GM23338 (cell line): ENCODE measurements at regions not wholly inside any gene's neighbourhood (a gene's known extent, or its start where the extent isn't known, plus 50 kb on each side); places are given as distances from the start of the nearest gene placed in this dataset.

Source experiments
- ATAC-seq: fragments of 200-7000 bp; cut with Tn5 transposase; 3 replicates; pipeline ENCODE4 v1.9.1; 2020
- DNase-seq: peaks from one replicate; pipeline ENCODE4 v3.0.0-alpha.2; 2015; ENCODE audit warnings: low spot score
- H2AFZ ChIP-seq: fragments of 200-600 bp; sonication (generic); 2 replicates; pipeline ENCODE4 v1.8.0; 2016; ENCODE audit warnings: antibody characterized with exemption, mild to moderate bottlenecking, moderate library complexity
- H3F3A ChIP-seq: fragments of 200-600 bp; sonication (generic); replicated peaks from 2 replicates; pipeline ENCODE4 v1.8.0; 2017; ENCODE audit warnings: antibody characterized with exemption, mixed run types, low read depth
- H3K27ac ChIP-seq: fragments of 200-600 bp; sonication (generic); 2 replicates; pipeline ENCODE4 v1.6.1; 2016; ENCODE audit warnings: low read depth
- H3K27me3 ChIP-seq: fragments of 200-600 bp; sonication (generic); 2 replicates; pipeline ENCODE4 v1.8.0; 2016; ENCODE audit warnings: mild to moderate bottlenecking, mixed run types, moderate library complexity; ENCODE audit not compliant: insufficient read depth
- H3K36me3 ChIP-seq: fragments of 200-600 bp; sonication (generic); 2 replicates; pipeline ENCODE4 v1.8.0; 2016; ENCODE audit warnings: mild to moderate bottlenecking; ENCODE audit not compliant: insufficient read depth
- H3K4me1 ChIP-seq: fragments of 200-600 bp; sonication (generic); 2 replicates; pipeline ENCODE4 v1.8.0; 2016; ENCODE audit warnings: mild to moderate bottlenecking, moderate library complexity; ENCODE audit not compliant: insufficient read depth
- H3K4me2 ChIP-seq: fragments of 200-600 bp; sonication (generic); 2 replicates; pipeline ENCODE4 v1.7.1; 2017; ENCODE audit warnings: mixed run types
- H3K4me3 ChIP-seq: fragments of 200-600 bp; sonication (generic); 2 replicates; pipeline ENCODE4 v1.6.1; 2016; ENCODE audit warnings: mixed run types
- H3K79me2 ChIP-seq: fragments of 200-600 bp; sonication (generic); replicated peaks from 2 replicates; pipeline ENCODE4 v1.8.0; 2017; ENCODE audit warnings: mild to moderate bottlenecking; ENCODE audit not compliant: insufficient read depth
- H3K9me2 ChIP-seq: fragments of 200-600 bp; sonication (generic); 2 replicates; pipeline ENCODE4 v1.8.0; 2017; ENCODE audit not compliant: insufficient read depth
- H4K20me1 ChIP-seq: fragments of 200-600 bp; sonication (generic); replicated peaks from 2 replicates; pipeline ENCODE4 v1.8.0; 2017; ENCODE audit warnings: mild to moderate bottlenecking; ENCODE audit not compliant: insufficient read depth
- H3K27ac Mint-ChIP-seq: 2 replicates; pipeline ENCODE4 v1.8.0; 2020; ENCODE audit warnings: inconsistent platforms, mild to moderate bottlenecking, moderate library complexity, mixed read lengths
- H3K27me3 Mint-ChIP-seq: 3 replicates; pipeline ENCODE4 v1.8.0; 2022; ENCODE audit warnings: low read depth, mild to moderate bottlenecking, moderate library complexity, mixed read lengths, inconsistent platforms; ENCODE audit not compliant: insufficient read depth, poor library complexity
- H3K36me3 Mint-ChIP-seq: 3 replicates; pipeline ENCODE4 v1.8.0; 2021; ENCODE audit warnings: low read depth, mild to moderate bottlenecking, inconsistent platforms, moderate library complexity, mixed read lengths
- H3K4me1 Mint-ChIP-seq: 3 replicates; pipeline ENCODE4 v1.8.0; 2020; ENCODE audit warnings: mild to moderate bottlenecking, inconsistent platforms, mixed read lengths
- H3K4me3 Mint-ChIP-seq: 3 replicates; pipeline ENCODE4 v1.8.0; 2021; ENCODE audit warnings: moderate library complexity, mild to moderate bottlenecking, inconsistent platforms, mixed read lengths
- H3K9me3 Mint-ChIP-seq: 3 replicates; pipeline ENCODE4 v1.8.0; 2020; ENCODE audit warnings: moderate library complexity, mild to moderate bottlenecking, inconsistent platforms, mixed read lengths
- CREB1 ChIP-seq: fragments of 250-450 bp; sonication (Bioruptor Pico); IDR thresholded peaks from 2 replicates; pipeline ENCODE4 v1.5.0; 2020; ENCODE audit warnings: low read depth, mild to moderate bottlenecking, moderate library complexity
- ETS1 ChIP-seq: IDR thresholded peaks from 2 replicates; pipeline ENCODE4 v1.6.1; 2016; ENCODE audit warnings: antibody characterized with exemption
- EZH2 ChIP-seq: fragments of 200-600 bp; sonication (generic); IDR thresholded peaks from one replicate; pipeline ENCODE4 v1.8.0; 2017; ENCODE audit warnings: antibody characterized with exemption, mild to moderate bottlenecking, low read depth; ENCODE audit not compliant: unreplicated experiment
- EZH2phosphoT487 ChIP-seq: fragments of 200-600 bp; sonication (generic); IDR thresholded peaks from one replicate; pipeline ENCODE4 v1.8.1; 2018; ENCODE audit warnings: antibody characterized with exemption; ENCODE audit not compliant: unreplicated experiment
- POLR2AphosphoS5 ChIP-seq: IDR thresholded peaks from 2 replicates; pipeline ENCODE4 v1.6.1; 2016; ENCODE audit warnings: antibody characterized with exemption, low read depth
- REST ChIP-seq: IDR thresholded peaks from one replicate; pipeline ENCODE4 v1.6.1; 2018; ENCODE audit warnings: antibody characterized with exemption; ENCODE audit not compliant: unreplicated experiment
- STAT1 ChIP-seq: IDR thresholded peaks from one replicate; pipeline ENCODE4 v1.6.1; 2016; ENCODE audit warnings: antibody characterized with exemption; ENCODE audit not compliant: unreplicated experiment
- ZNF114 ChIP-seq: fragments of 250-450 bp; sonication (Bioruptor Pico); IDR thresholded peaks from 2 replicates; pipeline ENCODE4 v1.5.0; 2020; ENCODE audit warnings: mild to moderate bottlenecking, moderate library complexity
- ZNF331 ChIP-seq: fragments of 250-450 bp; sonication (Bioruptor Pico); IDR thresholded peaks from 2 replicates; pipeline ENCODE4 v1.5.0; 2020; ENCODE audit warnings: low read depth, mild to moderate bottlenecking, moderate library complexity
- TF ChIP-seq, protein P1 (sequence below), 2 experiments: fragments of 200-600 bp in 1 of 2; sonication (generic) in 1 of 2; conservative IDR thresholded peaks; 2 replicates each; pipeline versions ENCODE4 v1.5.1 to v1.6.1; 2016 to 2017; ENCODE audit warnings: antibody characterized with exemption in 2 of 2, low read depth in 2 of 2, mild to moderate bottlenecking in 2 of 2, moderate library complexity in 1 of 2

DNA sequence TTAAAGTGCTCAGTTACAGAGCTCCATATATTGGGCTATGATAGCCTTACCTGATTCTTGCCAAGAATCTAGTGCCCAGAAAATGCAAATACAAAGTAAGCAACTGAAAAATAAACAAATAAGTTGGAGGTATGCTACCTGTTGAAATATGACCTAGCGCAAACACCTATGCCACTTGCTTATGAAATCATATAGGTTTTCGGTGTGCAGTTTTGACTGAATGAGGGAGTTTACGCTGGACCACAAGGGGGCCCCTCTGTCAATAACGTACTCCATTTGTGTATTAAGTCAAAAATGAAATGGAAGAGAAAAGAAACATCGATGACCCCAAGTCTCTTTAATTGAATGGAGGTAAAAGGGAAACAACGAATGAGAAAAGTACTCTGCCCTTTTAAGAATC is 84.9 kb upstream of the TRIM77 start:
- Mint-ChIP-seq H3K4me1 (peaks cover 6% of the 10 kb centered on the region), H3K36me3 (no peaks in the 10 kb centered on the region), H3K27me3 (no peaks in the 10 kb centered on the region), H3K27ac (no peak overlapping the region), H3K4me3 (no peak overlapping the region), H3K9me3 (no peaks in the 10 kb centered on the region)
- Histone ChIP-seq H3K4me3 (no peak overlapping the region), H3K79me2 (no peaks in the 10 kb centered on the region), H3K4me1 (peaks cover 4% of the 10 kb centered on the region; the same call in 1 of the 2 replicates), H3K27me3 (no peaks in the 10 kb centered on the region), H3K27ac (no peak overlapping the region), H3K36me3 (no peaks in the 10 kb centered on the region), H3K4me2 (no peak overlapping the region), H4K20me1 (no peaks in the 10 kb centered on the region), H3K9me2 (no peaks in the 10 kb centered on the region), H3F3A (no peaks in the 10 kb centered on the region), H2AFZ (no peak overlapping the region)
- TF ChIP-seq REST (no peak), POLR2AphosphoS5 (no peak)
- TF ChIP-seq, protein P1, sequence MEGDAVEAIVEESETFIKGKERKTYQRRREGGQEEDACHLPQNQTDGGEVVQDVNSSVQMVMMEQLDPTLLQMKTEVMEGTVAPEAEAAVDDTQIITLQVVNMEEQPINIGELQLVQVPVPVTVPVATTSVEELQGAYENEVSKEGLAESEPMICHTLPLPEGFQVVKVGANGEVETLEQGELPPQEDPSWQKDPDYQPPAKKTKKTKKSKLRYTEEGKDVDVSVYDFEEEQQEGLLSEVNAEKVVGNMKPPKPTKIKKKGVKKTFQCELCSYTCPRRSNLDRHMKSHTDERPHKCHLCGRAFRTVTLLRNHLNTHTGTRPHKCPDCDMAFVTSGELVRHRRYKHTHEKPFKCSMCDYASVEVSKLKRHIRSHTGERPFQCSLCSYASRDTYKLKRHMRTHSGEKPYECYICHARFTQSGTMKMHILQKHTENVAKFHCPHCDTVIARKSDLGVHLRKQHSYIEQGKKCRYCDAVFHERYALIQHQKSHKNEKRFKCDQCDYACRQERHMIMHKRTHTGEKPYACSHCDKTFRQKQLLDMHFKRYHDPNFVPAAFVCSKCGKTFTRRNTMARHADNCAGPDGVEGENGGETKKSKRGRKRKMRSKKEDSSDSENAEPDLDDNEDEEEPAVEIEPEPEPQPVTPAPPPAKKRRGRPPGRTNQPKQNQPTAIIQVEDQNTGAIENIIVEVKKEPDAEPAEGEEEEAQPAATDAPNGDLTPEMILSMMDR (conservative IDR thresholded peaks at IDR 0.05; ENCODE audit: low read depth in 2 of 2), result peak; percentile 41 to 44
- ATAC-seq (no peak), DNase-seq (no peak)

- H3K36me3 ChIP-seq, result no peaks in the 10 kb centered on the region
- H3K4me1 ChIP-seq, result no peaks in the 10 kb centered on the region
- H3K9me3 Mint-ChIP-seq, result no peaks in the 10 kb centered on the region
- DNase-seq (no peak), ATAC-seq (no peak)
- H3K4me3 ChIP-seq, result no peak overlapping the region
- no peak overlapping the region for H3K27ac Mint-ChIP-seq
- no peaks in the 10 kb centered on the region for H3K27me3 Mint-ChIP-seq
- no peaks in the 10 kb centered on the region for H3F3A ChIP-seq
- H3K27me3 ChIP-seq, result no peaks in the 10 kb centered on the region
- no peaks in the 10 kb centered on the region for H3K9me2 ChIP-seq
- H3K36me3 Mint-ChIP-seq, result no peaks in the 10 kb centered on the region
- H3K4me3 Mint-ChIP-seq, result no peak overlapping the region
- H4K20me1 ChIP-seq, result no peaks in the 10 kb centered on the region
- H3K27ac ChIP-seq, result no peak overlapping the region
- H3K4me1 Mint-ChIP-seq, result peaks cover 4% of the 10 kb centered on the region
- no peak overlapping the region for H2AFZ ChIP-seq
- H3K4me2 ChIP-seq, result no peak overlapping the region
- no peaks in the 10 kb centered on the region for H3K79me2 ChIP-seq
- TF ChIP-seq EZH2 (no peak), STAT1 (no peak), REST (no peak), POLR2AphosphoS5 (no peak), ZNF331 (CRISPR knock-in tag) (no peak), ETS1 (no peak), EZH2phosphoT487 (no peak), ZNF114 (CRISPR knock-in tag) (no peak), CREB1 (CRISPR knock-in tag) (no peak)
Observed at GRCh38 chr11:89626366-89626765, 83.7 kb upstream of the TRIM77 start.
